SK-N-SH (cell line): ENCODE measurements at regions not wholly inside any gene's neighbourhood (a gene's known extent, or its start where the extent isn't known, plus 50 kb on each side); places are given as distances from the start of the nearest gene placed in this dataset.
"Not testable (repeated sequence)": the region's sequence is repeated elsewhere in the genome, so short reads cannot be mapped to it uniquely, and the experiment has no call there.

ENCODE experiments used
- CTCF ChIA-PET: fragments of 300-600, 350-600 bp; formaldehyde crosslinking; extraction: SDS; loops from one replicate; lab custom pipeline; 2021; lab: Yijun Ruan, JAX
- POLR2A ChIA-PET: fragments of 350-600 bp; sonication (Branson Sonifier 250); formaldehyde crosslinking; extraction: SDS; loops from one replicate; lab custom pipeline; 2020; ENCODE audit warnings: antibody characterized with exemption, inconsistent platforms; lab: Yijun Ruan, JAX
- DNase-seq: peaks from one replicate; pipeline ENCODE4 v3.0.0; 2012
- H2AFZ ChIP-seq: fragments of 200-600 bp; sonication (generic); 2 replicates; pipeline ENCODE4 v1.8.1; 2016; ENCODE audit warnings: antibody characterized with exemption, mild to moderate bottlenecking, low read depth
- H3F3A ChIP-seq: fragments of 200-600 bp; sonication (generic); replicated peaks from 2 replicates; pipeline ENCODE3; 2016; ENCODE audit warnings: antibody characterized with exemption, mild to moderate bottlenecking; ENCODE audit not compliant: insufficient read depth
- H3K27ac ChIP-seq, 2 experiments: fragments of 200-500 bp in 1 of 2; fragments of 200-600 bp in 1 of 2; sonication (Bioruptor generic) in 1 of 2; sonication (generic), shearing (Covaris generic) in 1 of 2; 2 replicates each; pipeline versions ENCODE4 v1.5.1 to v1.6.1; 2014 to 2016; ENCODE audit warnings: low read depth in 2 of 2, inconsistent platforms in 1 of 2, low read length in 1 of 2, mild to moderate bottlenecking in 1 of 2, mixed read lengths in 1 of 2
- H3K27me3 ChIP-seq: fragments of 200-600 bp; sonication (generic), shearing (Covaris generic); 2 replicates; pipeline ENCODE4 v1.6.1; 2016; ENCODE audit warnings: mixed run types; ENCODE audit not compliant: insufficient read depth
- H3K36me3 ChIP-seq, 2 experiments: fragments of 200-500 bp in 1 of 2; fragments of 200-600 bp in 1 of 2; sonication (Bioruptor generic) in 1 of 2; sonication (generic) in 1 of 2; replicated peaks in 1 of 2; 2 replicates each; pipeline versions ENCODE3 to v1.5.1; 2014 to 2016; ENCODE audit warnings: low read length in 1 of 2, mild to moderate bottlenecking in 1 of 2; ENCODE audit not compliant: insufficient read depth in 2 of 2, control insufficient read depth in 1 of 2
- H3K4me1 ChIP-seq, 2 experiments: fragments of 200-500 bp in 1 of 2; fragments of 200-600 bp in 1 of 2; sonication (Bioruptor generic) in 1 of 2; sonication (generic), shearing (Covaris generic) in 1 of 2; 2 replicates each; pipeline versions ENCODE4 v1.5.1 to v1.6.1; 2014 to 2016; ENCODE audit warnings: low read depth in 1 of 2, low read length in 1 of 2, mixed run types in 1 of 2; ENCODE audit not compliant: insufficient read depth in 2 of 2, control insufficient read depth in 1 of 2
- H3K4me2 ChIP-seq: fragments of 200-600 bp; sonication (generic), shearing (Covaris generic); 2 replicates; pipeline ENCODE4 v1.6.1; 2017; ENCODE audit warnings: mixed run types
- H3K4me3 ChIP-seq, 2 experiments: fragments of 200-500 bp in 1 of 2; fragments of 200-600 bp in 1 of 2; sonication (Bioruptor generic) in 1 of 2; sonication (generic), shearing (Covaris generic) in 1 of 2; 2 replicates each; pipeline versions ENCODE4 v1.5.1 to v1.8.1; 2014 to 2016; ENCODE audit warnings: low read depth in 2 of 2, inconsistent platforms in 1 of 2, low read length in 1 of 2, mild to moderate bottlenecking in 1 of 2, mixed read lengths in 1 of 2, moderate library complexity in 1 of 2
- H3K79me2 ChIP-seq: fragments of 200-600 bp; sonication (generic); 2 replicates; pipeline ENCODE4 v1.8.1; 2017; ENCODE audit warnings: mild to moderate bottlenecking; ENCODE audit not compliant: insufficient read depth
- H3K9ac ChIP-seq: fragments of 200-600 bp; sonication (generic); 2 replicates; pipeline ENCODE4 v1.6.1; 2017; ENCODE audit warnings: mixed run types
- H3K9me2 ChIP-seq: fragments of 200-600 bp; sonication (generic); 2 replicates; pipeline ENCODE4 v1.6.1; 2017; ENCODE audit warnings: mixed run types
- H3K9me3 ChIP-seq: fragments of 200-600 bp; sonication (generic); 2 replicates; pipeline ENCODE4 v1.6.1; 2017; ENCODE audit warnings: mixed run types, mild to moderate bottlenecking, moderate library complexity
- H4K20me1 ChIP-seq: fragments of 200-600 bp; sonication (generic); 2 replicates; pipeline ENCODE4 v1.6.1; 2017; ENCODE audit warnings: mild to moderate bottlenecking, mixed run types; ENCODE audit not compliant: insufficient read depth
- FOXM1 ChIP-seq: IDR thresholded peaks from 2 replicates; pipeline ENCODE4 v1.4.0; 2012; ENCODE audit warnings: low read depth, mild to moderate bottlenecking
- MXI1 ChIP-seq: IDR thresholded peaks from 2 replicates; pipeline ENCODE4 v1.6.1; 2012; ENCODE audit warnings: mild to moderate bottlenecking, low read depth, low read length, improper control_type of control experiment
- NFIC ChIP-seq: IDR thresholded peaks from 2 replicates; pipeline ENCODE4 v1.4.0; 2012; ENCODE audit warnings: borderline replicate concordance
- RFX5 ChIP-seq: IDR thresholded peaks from 2 replicates; pipeline ENCODE4 v1.6.1; 2012; ENCODE audit warnings: mild to moderate bottlenecking, improper control_type of control experiment, low read length
- WGBS: methylation state at CpG from one replicate; pipeline ENCODE4 v1.1.6; 2017; ENCODE audit warnings: low lambda C conversion rate; 5-methylcytosine and 5-hydroxymethylcytosine counted together
- TF ChIP-seq, protein P1 (sequence below): fragments of 200-600 bp; sonication (generic); IDR thresholded peaks from 2 replicates; pipeline ENCODE4 v1.6.1; 2017; ENCODE audit warnings: antibody characterized with exemption, mild to moderate bottlenecking, moderate library complexity

DNA sequence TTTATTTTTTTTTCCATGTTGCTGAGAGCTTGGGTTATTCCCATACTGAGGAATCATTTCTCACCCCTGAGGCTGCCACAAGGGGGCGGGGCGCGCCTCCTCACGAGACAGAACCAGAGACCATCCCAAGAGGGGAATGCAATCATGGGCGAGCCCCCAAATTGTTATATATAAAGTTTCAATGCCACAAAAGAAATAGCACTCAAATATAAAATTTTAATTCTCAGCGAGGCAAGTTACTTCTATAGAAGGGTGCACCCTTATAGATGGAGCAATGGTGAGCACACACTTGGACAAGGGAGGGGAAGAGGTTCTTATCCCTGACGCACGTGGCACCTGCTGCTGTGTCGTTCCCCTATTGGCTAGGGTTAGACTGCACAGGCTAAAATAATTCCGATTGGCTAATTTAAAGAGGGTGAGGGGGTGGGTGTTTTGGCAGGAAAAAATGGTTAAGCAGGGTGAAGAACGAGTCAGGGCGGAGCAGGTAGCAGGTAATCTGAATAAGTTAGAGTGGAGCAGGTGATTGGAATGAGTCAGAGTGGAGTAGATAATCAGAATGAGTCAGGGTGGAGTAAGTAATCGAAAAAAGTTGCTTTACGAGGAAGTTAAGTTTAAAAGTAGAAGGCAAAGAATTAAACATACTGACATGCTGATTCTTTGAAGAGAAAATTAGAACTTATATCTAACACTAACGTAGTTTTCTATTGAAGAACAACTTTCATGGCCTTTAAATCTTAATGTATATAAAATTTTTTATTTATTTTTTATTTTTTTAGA is 177.5 kb downstream of the MTCL1 start:
- Histone ChIP-seq H3K36me3 (no peaks in the 10 kb centered on the region), H3K9me2 (no peaks in the 10 kb centered on the region), H3K4me1 (no peaks in the 10 kb centered on the region), H3K4me3 (no peak overlapping the region), H3K9me3 (peaks cover 10% of the 10 kb centered on the region; the same call in 1 of the 2 replicates), H3K27ac (no peak overlapping the region), H3K4me2 (no peak overlapping the region), H3F3A (no peaks in the 10 kb centered on the region), H3K79me2 (no peaks in the 10 kb centered on the region), H3K9ac (no peak overlapping the region), H2AFZ (no peak overlapping the region), H3K27me3 (no peaks in the 10 kb centered on the region), H4K20me1 (no peaks in the 10 kb centered on the region)
- 64% methylated on average over 15 of the region's 15 CpGs for WGBS
- CTCF ChIA-PET: interaction anchor here (0.7 kb wide), 1 partner anchor 57 kb away, joined by 3 read pairs; no protein-coding TSS in a partner anchor
- POLR2A ChIA-PET: no interaction called here
- DNase-seq: no peak
- TF ChIP-seq, protein P1, sequence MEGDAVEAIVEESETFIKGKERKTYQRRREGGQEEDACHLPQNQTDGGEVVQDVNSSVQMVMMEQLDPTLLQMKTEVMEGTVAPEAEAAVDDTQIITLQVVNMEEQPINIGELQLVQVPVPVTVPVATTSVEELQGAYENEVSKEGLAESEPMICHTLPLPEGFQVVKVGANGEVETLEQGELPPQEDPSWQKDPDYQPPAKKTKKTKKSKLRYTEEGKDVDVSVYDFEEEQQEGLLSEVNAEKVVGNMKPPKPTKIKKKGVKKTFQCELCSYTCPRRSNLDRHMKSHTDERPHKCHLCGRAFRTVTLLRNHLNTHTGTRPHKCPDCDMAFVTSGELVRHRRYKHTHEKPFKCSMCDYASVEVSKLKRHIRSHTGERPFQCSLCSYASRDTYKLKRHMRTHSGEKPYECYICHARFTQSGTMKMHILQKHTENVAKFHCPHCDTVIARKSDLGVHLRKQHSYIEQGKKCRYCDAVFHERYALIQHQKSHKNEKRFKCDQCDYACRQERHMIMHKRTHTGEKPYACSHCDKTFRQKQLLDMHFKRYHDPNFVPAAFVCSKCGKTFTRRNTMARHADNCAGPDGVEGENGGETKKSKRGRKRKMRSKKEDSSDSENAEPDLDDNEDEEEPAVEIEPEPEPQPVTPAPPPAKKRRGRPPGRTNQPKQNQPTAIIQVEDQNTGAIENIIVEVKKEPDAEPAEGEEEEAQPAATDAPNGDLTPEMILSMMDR: peak; percentile 18; the same call in 1 of the 2 replicates
- TF ChIP-seq FOXM1 (no peak), RFX5 (no peak)

DNA sequence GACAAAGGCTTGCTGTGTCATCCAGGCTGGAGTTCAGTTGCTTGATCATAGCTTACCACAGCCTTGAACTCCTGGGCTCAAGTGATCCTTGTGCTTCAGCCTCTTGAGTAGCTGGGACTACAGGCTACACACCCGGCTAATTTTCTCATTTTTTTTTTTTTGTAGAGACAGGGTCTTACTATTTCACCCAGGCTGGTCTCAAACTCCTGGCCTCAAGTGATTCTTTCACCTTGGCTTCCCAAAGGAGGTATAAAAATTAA is 178.0 kb downstream of the MTCL1 start:
- H3K27ac ChIP-seq: no peak overlapping the region
- WGBS: 65% methylated on average over 1 of the region's 1 CpG
- H3K27me3 ChIP-seq: no peaks in the 10 kb centered on the region
- no peaks in the 10 kb centered on the region for H3F3A ChIP-seq
- H3K9me3 ChIP-seq: peaks cover 10% of the 10 kb centered on the region; the same call in 1 of the 2 replicates
- no peak overlapping the region for H2AFZ ChIP-seq
- H3K4me3 ChIP-seq: no peak overlapping the region
- no peaks in the 10 kb centered on the region for H3K79me2 ChIP-seq
- POLR2A ChIA-PET: no interaction called here
- no peaks in the 10 kb centered on the region for H3K4me1 ChIP-seq
- H3K9ac ChIP-seq: no peak overlapping the region
- no peak for DNase-seq
- H3K4me2 ChIP-seq: no peak overlapping the region
- no peaks in the 10 kb centered on the region for H3K9me2 ChIP-seq
- no peaks in the 10 kb centered on the region for H3K36me3 ChIP-seq
- TF ChIP-seq NFIC: no peak
- no peak for TF ChIP-seq MXI1
- TF ChIP-seq, all 33 proteins: peak for 0
- H4K20me1 ChIP-seq: no peaks in the 10 kb centered on the region
- CTCF ChIA-PET: no interaction called here

DNA sequence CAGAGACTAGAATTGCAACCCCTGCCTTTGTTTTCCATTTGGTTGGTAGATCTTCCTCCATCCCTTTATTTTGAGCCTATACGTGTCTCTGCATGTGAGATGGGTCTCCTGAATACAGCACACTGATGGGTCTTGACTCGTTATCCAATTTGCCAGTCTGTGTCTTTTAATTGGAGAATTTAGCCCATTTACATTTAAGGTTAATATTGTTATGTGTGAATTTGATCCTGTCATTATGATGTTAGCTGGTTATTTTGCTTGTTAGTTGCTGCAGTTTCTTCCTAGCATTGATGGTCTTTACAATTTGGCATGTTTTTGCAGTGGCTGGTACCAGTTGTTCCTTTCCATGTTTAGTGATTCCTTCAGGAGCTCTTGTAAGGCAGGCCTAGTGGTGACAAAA is 182.5 kb downstream of the MTCL1 start:
- H3K4me3 ChIP-seq, CTCF ChIA-PET, POLR2A ChIA-PET, DNase-seq, H3K9me2 ChIP-seq, H3K36me3 ChIP-seq, H3K27me3 ChIP-seq, H3K9me3 ChIP-seq, H3K9ac ChIP-seq, H2AFZ ChIP-seq, H3K4me2 ChIP-seq, H3K27ac ChIP-seq, H3K79me2 ChIP-seq, H4K20me1 ChIP-seq, H3K4me1 ChIP-seq: not testable (repeated sequence)
- 67% methylated on average over 2 of the region's 2 CpGs for WGBS
- H3F3A ChIP-seq: peaks cover 12% of the 10 kb centered on the region
